Neural cell (in vitro differentiated cells): ENCODE measurements at regions not wholly inside any gene's neighbourhood (a gene's known extent, or its start where the extent isn't known, plus 50 kb on each side); places are given as distances from the start of the nearest gene placed in this dataset.

Experiments
- H2AFZ ChIP-seq: fragments of 200-600, 300-800 bp; sonication (generic), shearing (Covaris generic); 2 replicates; pipeline ENCODE4 v1.6.0; 2014; ENCODE audit warnings: low read depth, mild to moderate bottlenecking, antibody characterized with exemption, low read length, moderate library complexity
- H3F3A ChIP-seq: fragments of 200-600 bp; shearing (Covaris generic); 2 replicates; pipeline ENCODE4 v1.6.1; 2016; ENCODE audit warnings: mild to moderate bottlenecking, moderate library complexity, mixed read lengths, antibody characterized with exemption, low read length; ENCODE audit not compliant: insufficient read depth, poor library complexity, severe bottlenecking
- H3K27ac ChIP-seq: fragments of 200-600, 300-800 bp; sonication (generic), shearing (Covaris generic); 2 replicates; pipeline ENCODE4 v1.5.1; 2014; ENCODE audit warnings: mild to moderate bottlenecking, low read length, moderate library complexity
- H3K27me3 ChIP-seq: fragments of 300-800, 200-600 bp; sonication (generic), shearing (Covaris generic); 2 replicates; pipeline ENCODE4 v1.6.0; 2014; ENCODE audit warnings: mild to moderate bottlenecking, low read depth, low read length, moderate library complexity; ENCODE audit not compliant: insufficient read depth
- H3K36me3 ChIP-seq: fragments of 300-800, 200-600 bp; sonication (generic), shearing (Covaris generic); 2 replicates; pipeline ENCODE4 v1.5.1; 2014; ENCODE audit warnings: mild to moderate bottlenecking, antibody characterized with exemption, low read length, moderate library complexity; ENCODE audit not compliant: insufficient read depth
- H3K4me2 ChIP-seq: fragments of 300-800, 200-600 bp; sonication (generic), shearing (Covaris generic); 2 replicates; pipeline ENCODE4 v1.6.0; 2014; ENCODE audit warnings: mild to moderate bottlenecking, low read length
- H3K4me3 ChIP-seq: fragments of 300-800, 200-600 bp; sonication (generic), shearing (Covaris generic); 2 replicates; pipeline ENCODE4 v1.5.1; 2014; ENCODE audit warnings: mild to moderate bottlenecking, low read length, moderate library complexity
- H3K79me2 ChIP-seq: fragments of 200-600 bp; shearing (Covaris generic); replicated peaks from 2 replicates; pipeline ENCODE4 v1.6.0; 2014; ENCODE audit warnings: mild to moderate bottlenecking, low read length, moderate library complexity; ENCODE audit not compliant: insufficient read depth
- H3K9ac ChIP-seq: fragments of 300-800, 200-600 bp; sonication (generic), shearing (Covaris generic); 2 replicates; pipeline ENCODE4 v1.6.1; 2016; ENCODE audit warnings: mild to moderate bottlenecking, low read length, mixed read lengths
- H3K9me2 ChIP-seq: fragments of 200-600 bp; shearing (Covaris generic); 2 replicates; pipeline ENCODE4 v1.6.1; 2016; ENCODE audit warnings: mild to moderate bottlenecking, low read length, mixed read lengths; ENCODE audit not compliant: insufficient read depth
- H3K9me3 ChIP-seq: fragments of 200-600, 300-800 bp; sonication (generic), shearing (Covaris generic); 2 replicates; pipeline ENCODE4 v1.6.1; 2016; ENCODE audit warnings: mild to moderate bottlenecking, mixed run types, low read length, moderate library complexity, mixed read lengths
- H4K20me1 ChIP-seq: fragments of 200-600 bp; shearing (Covaris generic); 2 replicates; pipeline ENCODE4 v1.6.1; 2016; ENCODE audit warnings: mild to moderate bottlenecking, mixed run types; ENCODE audit not compliant: insufficient read depth
- CTCF ChIP-seq: fragments of 450-650 bp; IDR thresholded peaks from 2 replicates; pipeline ENCODE4 v1.5.1; 2014; ENCODE audit warnings: antibody characterized with exemption, mild to moderate bottlenecking, moderate library complexity; ENCODE audit not compliant: poor library complexity, severe bottlenecking
- EP300 ChIP-seq: fragments of 450-650 bp; conservative IDR thresholded peaks from 2 replicates; pipeline ENCODE4 v1.6.1; 2014; ENCODE audit warnings: antibody characterized with exemption, mild to moderate bottlenecking, moderate library complexity; ENCODE audit not compliant: poor library complexity, severe bottlenecking
- EZH2 ChIP-seq: fragments of 200-600, 300-800 bp; shearing (Covaris generic), sonication (generic); IDR thresholded peaks from 2 replicates; pipeline ENCODE4 v1.6.1; 2014; ENCODE audit warnings: antibody characterized with exemption, low read length, borderline replicate concordance, mild to moderate bottlenecking; ENCODE audit not compliant: insufficient read depth, poor library complexity, severe bottlenecking
- MXI1 ChIP-seq: fragments of 450-650 bp; conservative IDR thresholded peaks from 2 replicates; pipeline ENCODE4 v1.6.1; 2014; ENCODE audit warnings: antibody characterized with exemption, mild to moderate bottlenecking; ENCODE audit not compliant: poor library complexity, severe bottlenecking
- POLR2AphosphoS5 ChIP-seq: IDR thresholded peaks from 2 replicates; pipeline ENCODE4 v1.6.1; 2012
- RAD21 ChIP-seq: fragments of 450-650 bp; conservative IDR thresholded peaks from 2 replicates; pipeline ENCODE4 v1.6.1; 2014; ENCODE audit warnings: antibody characterized with exemption, mild to moderate bottlenecking, moderate library complexity
- REST ChIP-seq: IDR thresholded peaks from 2 replicates; pipeline ENCODE4 v1.6.1; 2012; ENCODE audit warnings: borderline replicate concordance
- SMC3 ChIP-seq: fragments of 450-650 bp; conservative IDR thresholded peaks from 2 replicates; pipeline ENCODE4 v1.6.1; 2014; ENCODE audit warnings: antibody characterized with exemption, mild to moderate bottlenecking, moderate library complexity; ENCODE audit not compliant: poor library complexity
- TAF1 ChIP-seq: IDR thresholded peaks from 2 replicates; pipeline ENCODE4 v1.6.1; 2012; ENCODE audit warnings: low read depth

GRCh38 chr3:182308328-182308727, 485.0 kb upstream of the ATP11B start:
- Histone ChIP-seq H3K27ac (no peak overlapping the region), H3K9me2 (no peaks in the 10 kb centered on the region), H3K36me3 (no peaks in the 10 kb centered on the region), H3K9me3 (no peaks in the 10 kb centered on the region), H3K79me2 (no peaks in the 10 kb centered on the region), H3K9ac (no peak overlapping the region), H3K4me2 (no peak overlapping the region), H3K27me3 (no peaks in the 10 kb centered on the region), H3K4me3 (no peak overlapping the region), H4K20me1 (no peaks in the 10 kb centered on the region), H3F3A (no peaks in the 10 kb centered on the region), H2AFZ (no peak overlapping the region)
- TF ChIP-seq POLR2AphosphoS5 (no peak), TAF1 (no peak), EZH2 (no peak), SMC3 (no peak), EP300 (no peak), REST (no peak), MXI1 (no peak), CTCF (no peak), RAD21 (no peak)

DNA sequence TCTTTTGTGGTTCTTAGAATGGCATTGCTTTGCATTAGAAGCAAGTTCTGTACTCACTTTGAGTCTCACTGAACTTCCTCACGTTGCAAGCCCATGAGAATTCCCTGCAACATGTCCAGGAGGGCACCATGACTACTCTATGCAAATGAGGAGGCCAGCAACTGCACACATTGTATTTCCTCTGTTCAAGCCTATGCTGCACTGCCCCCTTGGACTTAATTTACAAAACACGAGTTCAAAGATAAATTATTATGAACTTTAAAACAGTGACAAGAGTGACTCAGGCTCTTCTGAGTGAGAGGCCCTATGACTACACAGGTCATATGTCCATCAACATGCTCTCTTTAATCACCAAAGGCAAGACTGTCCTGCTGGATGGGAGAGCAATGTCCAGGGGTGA, 484.2 kb upstream of the ATP11B start:
- H3K9ac ChIP-seq = no peak overlapping the region
- no peaks in the 10 kb centered on the region for H3K9me3 ChIP-seq
- H3K4me3 ChIP-seq = no peak overlapping the region
- no peaks in the 10 kb centered on the region for H3K79me2 ChIP-seq
- no peak overlapping the region for H3K27ac ChIP-seq
- no peaks in the 10 kb centered on the region for H3K27me3 ChIP-seq
- TF ChIP-seq EZH2 (no peak), SMC3 (no peak), POLR2AphosphoS5 (no peak), RAD21 (no peak), REST (no peak), MXI1 (no peak), CTCF (no peak)
- no peaks in the 10 kb centered on the region for H3K9me2 ChIP-seq
- no peak overlapping the region for H2AFZ ChIP-seq
- no peaks in the 10 kb centered on the region for H3K36me3 ChIP-seq
- no peak overlapping the region for H3K4me2 ChIP-seq
- no peaks in the 10 kb centered on the region for H3F3A ChIP-seq
- H4K20me1 ChIP-seq = no peaks in the 10 kb centered on the region
